Transverse colon (tissue), 4 donors: ENCODE measurements at regions not wholly inside any gene's neighbourhood (a gene's known extent, or its start where the extent isn't known, plus 50 kb on each side); places are given as distances from the start of the nearest gene placed in this dataset.
A peak's percentile ranks its signal among the peaks of the same experiment; 100 is the strongest.

Source experiments
- DNase-seq: peaks from one replicate; pipeline ENCODE4 v3.0.0-alpha.2; 2019
- H3K27ac ChIP-seq, 4 donors: fragments of 200-600 bp; sonication (generic); 2 replicates each; pipeline ENCODE4 v1.5.1; 2016 to 2018; ENCODE audit warnings: inconsistent platforms in 4 of 4
- H3K27me3 ChIP-seq: fragments of 200-600 bp; sonication (generic); 2 replicates; pipeline ENCODE4 v1.5.1; 2017; ENCODE audit warnings: inconsistent platforms
- H3K36me3 ChIP-seq, 4 donors: fragments of 200-600 bp; sonication (generic); 2 replicates each; pipeline ENCODE4 v1.5.1; 2017 to 2019; ENCODE audit warnings: inconsistent platforms in 4 of 4
- H3K4me1 ChIP-seq, 4 donors: fragments of 200-600 bp; sonication (generic); 2 replicates each; pipeline ENCODE4 v1.5.1; 2017 to 2020; ENCODE audit warnings: inconsistent platforms in 4 of 4
- H3K4me3 ChIP-seq, 4 donors: fragments of 200-600 bp; sonication (generic); 1 replicate in 1 of 4; 2 replicates in 3 of 4; pipeline versions ENCODE4 v1.5.1 to v1.6.1; 2017 to 2019; ENCODE audit warnings: inconsistent platforms in 4 of 4
- H3K9me3 ChIP-seq, 2 donors: fragments of 200-600 bp; sonication (generic); 2 replicates each; pipeline ENCODE4 v1.5.1; 2017 to 2019; ENCODE audit warnings: inconsistent platforms in 2 of 2
- CTCF ChIP-seq, 5 experiments: fragments of 200-600 bp in 3 of 5; fragments of 450-650 bp in 2 of 5; sonication (generic) in 3 of 5; IDR thresholded peaks; 1 replicate in 2 of 5; 2 replicates in 3 of 5; pipeline ENCODE4 v1.5.1; 2016 to 2017; ENCODE audit warnings: antibody characterized with exemption in 5 of 5, inconsistent platforms in 3 of 5, mild to moderate bottlenecking in 2 of 5, moderate library complexity in 1 of 5
- EP300 ChIP-seq: sonication (generic); formaldehyde crosslinking; IDR thresholded peaks from one replicate; pipeline ENCODE4 v1.6.1; 2017; ENCODE audit warnings: antibody characterized with exemption, low read depth
- POLR2A ChIP-seq: fragments of 450-650 bp; IDR thresholded peaks from one replicate; pipeline ENCODE4 v1.6.1; 2016; ENCODE audit warnings: antibody characterized with exemption, mild to moderate bottlenecking, moderate library complexity
- POLR2AphosphoS5 ChIP-seq, 3 donors: sonication (generic); formaldehyde crosslinking; IDR thresholded peaks; one replicate each; pipeline ENCODE4 v1.6.1; 2016; ENCODE audit warnings: antibody characterized with exemption in 3 of 3
- WGBS, 2 donors: methylation state at CpG; one replicate each; pipeline ENCODE4 v1.1.5; 2018; ENCODE audit warnings: low coverage in 1 of 2; 5-methylcytosine and 5-hydroxymethylcytosine counted together
- in situ Hi-C, 4 donors: fragments of 200-750 bp; cut with MboI; loops; one replicate each; pipeline versions ENCODE4 v1.15.0 to v1.15.1; 2017; ENCODE audit warnings: low sequenced_read_pairs in 3 of 4, low pct_ligation_motif_present in 1 of 4, low pct_unique_long_range_greater_than_20kb in 1 of 4
- intact Hi-C: fragments of 100-400 bp; cut with DNase I; formaldehyde crosslinking; loops from one replicate; pipeline ENCODE4 v1.15.1; 2023; ENCODE audit warnings: low total_unique reads

GRCh38 chr2:177080746-177081284 is 131.8 kb upstream of the HNRNPA3 start:
- TF ChIP-seq POLR2AphosphoS5 (IDR thresholded peaks at IDR 0.05) (no peak), EP300 (no peak), POLR2A (no peak), CTCF (IDR thresholded peaks at IDR 0.05) (no peak)
- WGBS, 2 donors: 84 to 100% methylated on average over 2 to 3 of the region's 3 CpGs
- Histone ChIP-seq H3K27ac (no peak overlapping the region), H3K27me3 (no peaks in the 10 kb centered on the region), H3K36me3 (no peaks in the 10 kb centered on the region), H3K4me1 (peaks cover 0 to 2% (median 0%) of the 10 kb centered on the region in 4 donors), H3K4me3 (no peak overlapping the region), H3K9me3 (no peaks in the 10 kb centered on the region)
- in situ Hi-C loops (no loop called here), intact Hi-C loops (no loop called here)
- DNase-seq: no peak

GRCh38 chr2:177084607-177085006 is 128.0 kb upstream of the HNRNPA3 start:
- Histone ChIP-seq H3K4me3 (no peak overlapping the region), H3K4me1 (no peaks in the 10 kb centered on the region), H3K9me3 (no peaks in the 10 kb centered on the region), H3K36me3 (no peaks in the 10 kb centered on the region), H3K27ac (peak overlapping the region in 1 of 4 donors; percentile 30), H3K27me3 (no peaks in the 10 kb centered on the region)
- TF ChIP-seq POLR2A (no peak), CTCF (IDR thresholded peaks at IDR 0.05) (no peak), EP300 (no peak), POLR2AphosphoS5 (IDR thresholded peaks at IDR 0.05) (no peak)
- no peak for DNase-seq
- intact Hi-C loops: no loop called here
- 54 to 57% methylated on average over 3 to 4 of the region's 4 CpGs for WGBS, 2 donors
- in situ Hi-C loops: no loop called here

GRCh38 chr2:177088529-177088928 is 124.1 kb upstream of the HNRNPA3 start:
- Histone ChIP-seq H3K9me3 (no peaks in the 10 kb centered on the region), H3K4me1 (no peaks in the 10 kb centered on the region), H3K27ac (no peak overlapping the region), H3K4me3 (no peak overlapping the region), H3K36me3 (no peaks in the 10 kb centered on the region), H3K27me3 (no peaks in the 10 kb centered on the region)
- in situ Hi-C loops: no loop called here
- no peak for TF ChIP-seq CTCF (IDR thresholded peaks at IDR 0.05)
- no peak for TF ChIP-seq POLR2A
- no peak for TF ChIP-seq POLR2AphosphoS5 (IDR thresholded peaks at IDR 0.05)
- no peak for TF ChIP-seq EP300
- intact Hi-C loops: no loop called here
- DNase-seq: no peak
- WGBS, 2 donors: 54 to 64% methylated on average over 2 of the region's 2 CpGs

GRCh38 chr2:177090967-177091366 is 121.6 kb upstream of the HNRNPA3 start:
- WGBS, 2 donors: 72 to 75% methylated on average over 5 of the region's 5 CpGs
- H3K36me3 ChIP-seq: no peaks in the 10 kb centered on the region
- no peak overlapping the region for H3K27ac ChIP-seq
- H3K9me3 ChIP-seq: no peaks in the 10 kb centered on the region
- TF ChIP-seq CTCF (IDR thresholded peaks at IDR 0.05) (no peak), POLR2A (no peak), POLR2AphosphoS5 (IDR thresholded peaks at IDR 0.05) (no peak)
- no peak overlapping the region for H3K4me3 ChIP-seq
- in situ Hi-C loops: no loop called here
- H3K4me1 ChIP-seq: no peaks in the 10 kb centered on the region
- intact Hi-C loops: no loop called here
- DNase-seq: no peak
- H3K27me3 ChIP-seq: no peaks in the 10 kb centered on the region
